ENCODE measurements at regions not wholly inside any gene's neighbourhood (a gene's known extent, or its start where the extent isn't known, plus 50 kb on each side); places are given as distances from the start of the nearest gene placed in this dataset.
"Not testable (repeated sequence)": the region's sequence is repeated elsewhere in the genome, so short reads cannot be mapped to it uniquely, and the experiment has no call there.

DNA sequence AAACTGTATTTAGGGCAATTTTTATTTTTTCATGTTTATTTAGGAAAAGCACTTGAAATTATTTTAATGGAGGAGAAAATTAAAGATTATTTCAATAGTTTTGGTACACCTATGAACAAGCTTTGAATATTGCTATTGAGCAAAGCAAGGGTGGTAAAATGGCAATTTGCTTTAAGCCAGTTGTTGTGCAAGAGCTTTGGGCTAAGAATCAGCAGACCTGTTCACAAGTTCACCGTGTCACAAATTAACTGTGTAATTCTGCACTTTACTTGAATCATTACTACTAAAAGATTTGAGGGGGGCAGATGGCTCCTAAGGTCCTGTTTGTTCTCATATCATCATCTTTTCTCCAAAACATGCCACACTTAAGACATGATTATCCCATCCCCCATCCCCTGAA lies 238.9 kb upstream of the GBE1 start:
- no peak overlapping the region for H3K4me3 Mint-ChIP-seq
- peaks cover 14 to 15% of the 10 kb centered on the region in 2 donors for H3K9me3 Mint-ChIP-seq
- H3K4me1 Mint-ChIP-seq (ENCODE audit: low read depth in 2 of 2) = no peaks in the 10 kb centered on the region
- H3K27me3 Mint-ChIP-seq = no peaks in the 10 kb centered on the region
- ATAC-seq (replicated peaks) = no peak
- DNase-seq = no peak
- no peak overlapping the region for H3K27ac Mint-ChIP-seq
- H3K36me3 Mint-ChIP-seq (ENCODE audit: insufficient read depth) = no peaks in the 10 kb centered on the region

DNA sequence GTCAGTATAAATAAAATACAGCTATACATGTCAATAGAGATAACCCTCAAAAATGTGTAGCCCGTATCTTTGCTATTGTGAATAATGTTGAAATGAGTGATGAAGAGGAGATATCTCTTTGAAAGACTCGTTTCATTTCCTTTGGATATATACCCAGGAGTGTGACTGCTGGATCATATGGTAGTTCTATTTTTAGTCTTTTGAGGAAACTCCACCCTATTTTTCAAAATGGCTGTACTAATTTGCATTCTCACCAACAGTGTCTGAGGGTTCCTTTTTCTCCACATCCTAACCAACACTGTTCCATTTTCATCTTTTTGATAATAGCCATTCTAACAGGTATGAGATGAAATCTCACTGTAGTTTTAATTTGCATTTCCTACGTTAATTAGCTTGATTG lies 237.5 kb upstream of the GBE1 start:
- H3K4me3 Mint-ChIP-seq = no peak overlapping the region
- H3K27me3 Mint-ChIP-seq = no peaks in the 10 kb centered on the region
- ATAC-seq (replicated peaks) (no peak), DNase-seq (no peak)
- H3K27ac Mint-ChIP-seq = no peak overlapping the region
- peaks cover 14 to 17% of the 10 kb centered on the region in 2 donors for H3K9me3 Mint-ChIP-seq
- no peaks in the 10 kb centered on the region for H3K36me3 Mint-ChIP-seq (ENCODE audit: insufficient read depth)
- H3K4me1 Mint-ChIP-seq (ENCODE audit: low read depth in 2 of 2) = peaks cover 0 to under 1% of the 10 kb centered on the region in 2 donors

DNA sequence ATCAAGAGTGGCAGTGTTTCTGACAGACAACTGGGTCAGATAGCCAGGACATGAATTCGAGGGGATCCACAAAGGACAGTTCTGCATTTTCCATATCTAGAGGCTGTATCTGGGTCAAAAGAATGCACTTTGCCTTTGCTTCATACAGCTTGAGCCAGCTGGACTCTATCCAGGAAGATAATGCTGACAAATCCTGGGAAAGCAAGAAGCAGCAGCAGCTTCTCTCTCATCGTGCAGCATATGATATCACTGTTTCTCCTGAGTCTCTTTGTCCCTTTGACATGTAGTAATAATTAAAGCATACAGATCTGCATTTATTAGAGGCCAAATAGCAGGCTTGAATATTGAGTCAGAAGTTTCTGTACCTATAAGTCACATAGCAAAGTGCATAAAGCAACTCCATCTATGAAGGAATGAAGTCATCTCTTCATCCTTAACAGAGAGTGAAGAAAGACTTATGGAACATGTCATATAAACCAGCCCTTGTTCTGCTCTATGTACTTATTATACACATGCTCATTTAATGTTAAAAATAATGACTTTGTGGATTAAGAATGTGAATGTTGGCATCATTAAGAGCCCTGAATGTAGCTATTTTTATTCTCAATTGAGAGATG lies 236.8 kb upstream of the GBE1 start:
- no peak for DNase-seq
- no peak for ATAC-seq (replicated peaks)
- H3K4me3 Mint-ChIP-seq = no peak overlapping the region

DNA sequence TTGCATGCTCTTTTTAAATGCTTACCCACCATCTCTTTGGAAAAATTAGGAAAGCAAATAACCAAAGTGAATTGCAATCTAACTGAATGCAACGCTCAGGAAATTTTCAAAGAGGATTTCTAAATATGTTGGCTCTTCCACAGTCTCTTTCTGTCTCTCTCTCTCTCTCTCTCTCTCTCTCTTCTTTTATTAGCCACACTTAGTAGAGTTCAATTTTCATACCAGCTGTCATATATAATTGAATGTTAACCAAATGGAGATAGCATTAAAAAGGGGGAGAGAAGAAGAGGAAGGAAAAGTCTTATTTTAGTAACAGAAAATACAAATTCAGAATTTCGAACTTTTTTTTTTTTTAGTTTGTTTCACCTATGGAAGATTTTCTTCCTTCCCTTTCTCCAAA lies 235.9 kb upstream of the GBE1 start:
- Mint-ChIP-seq H3K9me3 (peaks cover 14 to 20% of the 10 kb centered on the region in 2 donors), H3K4me1 (ENCODE audit: low read depth in 2 of 2) (peaks cover 0 to 3% of the 10 kb centered on the region in 2 donors), H3K36me3 (ENCODE audit: insufficient read depth) (no peaks in the 10 kb centered on the region), H3K4me3 (no peak overlapping the region), H3K27ac (no peak overlapping the region), H3K27me3 (no peaks in the 10 kb centered on the region)
- no peak for DNase-seq
- no peak for ATAC-seq (replicated peaks)

More for the DNA sequence above, 236.8 kb upstream of the GBE1 start:
- no peak overlapping the region for H3K27ac Mint-ChIP-seq
- no peaks in the 10 kb centered on the region for H3K27me3 Mint-ChIP-seq
- peaks cover 14 to 17% of the 10 kb centered on the region in 2 donors for H3K9me3 Mint-ChIP-seq
- no peaks in the 10 kb centered on the region for H3K36me3 Mint-ChIP-seq (ENCODE audit: insufficient read depth)
- peaks cover 0 to 3% of the 10 kb centered on the region in 2 donors for H3K4me1 Mint-ChIP-seq (ENCODE audit: low read depth in 2 of 2)

DNA sequence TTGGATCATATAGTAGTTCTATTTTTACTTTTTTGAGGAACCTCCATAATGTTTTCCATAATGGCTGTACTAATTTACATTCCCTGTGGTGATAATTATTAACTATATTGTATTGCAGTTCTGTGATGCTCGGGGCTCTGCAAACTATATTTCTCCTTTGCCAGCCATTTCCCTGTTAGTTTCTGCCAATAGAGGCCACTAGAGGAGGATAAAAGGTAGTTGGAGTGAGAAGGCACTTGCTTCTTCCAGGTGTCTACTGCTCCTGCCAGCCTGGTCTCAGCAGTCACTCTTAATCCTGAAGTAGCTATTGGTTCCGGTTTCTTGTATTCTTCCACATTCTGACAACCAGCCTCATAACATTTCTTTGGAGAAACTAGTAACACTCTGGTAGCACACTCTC lies 233.9 kb upstream of the GBE1 start:
- no peak overlapping the region for H3K27ac Mint-ChIP-seq
- peaks cover 0 to 3% of the 10 kb centered on the region in 2 donors for H3K4me1 Mint-ChIP-seq (ENCODE audit: low read depth in 2 of 2)
- no peak overlapping the region for H3K4me3 Mint-ChIP-seq
- ATAC-seq (replicated peaks) = no peak
- H3K27me3 Mint-ChIP-seq = no peaks in the 10 kb centered on the region
- H3K36me3 Mint-ChIP-seq (ENCODE audit: insufficient read depth) = no peaks in the 10 kb centered on the region
- DNase-seq = no peak
- H3K9me3 Mint-ChIP-seq = peaks cover 14 to 17% of the 10 kb centered on the region in 2 donors

DNA sequence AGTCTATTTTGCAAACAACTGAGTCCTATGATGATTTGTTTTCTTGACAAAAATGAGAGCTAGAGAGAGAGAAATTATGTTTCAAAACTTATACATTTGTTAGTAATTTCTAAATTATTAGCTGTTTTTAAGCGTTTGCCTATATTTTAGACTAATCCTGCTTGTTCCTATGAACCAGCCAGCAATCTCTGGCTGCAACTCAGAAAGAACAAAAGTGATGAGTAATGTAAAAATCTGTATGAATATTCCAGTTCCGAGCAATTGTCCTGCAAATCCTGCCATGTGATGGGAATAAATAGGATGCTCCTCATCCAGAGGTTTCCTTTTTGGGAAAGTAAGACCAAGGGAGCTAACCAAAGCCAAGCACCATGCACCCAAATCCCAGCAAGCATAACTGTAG lies 228.3 kb upstream of the GBE1 start:
- Mint-ChIP-seq H3K36me3 (ENCODE audit: insufficient read depth) (no peaks in the 10 kb centered on the region), H3K27me3 (no peaks in the 10 kb centered on the region), H3K4me1 (ENCODE audit: low read depth in 2 of 2) (peaks cover 0 to 3% of the 10 kb centered on the region in 2 donors), H3K27ac (no peak overlapping the region), H3K4me3 (no peak overlapping the region), H3K9me3 (peaks cover 0 to 6% of the 10 kb centered on the region in 2 donors)
- ATAC-seq (replicated peaks) = no peak
- no peak for DNase-seq

DNA sequence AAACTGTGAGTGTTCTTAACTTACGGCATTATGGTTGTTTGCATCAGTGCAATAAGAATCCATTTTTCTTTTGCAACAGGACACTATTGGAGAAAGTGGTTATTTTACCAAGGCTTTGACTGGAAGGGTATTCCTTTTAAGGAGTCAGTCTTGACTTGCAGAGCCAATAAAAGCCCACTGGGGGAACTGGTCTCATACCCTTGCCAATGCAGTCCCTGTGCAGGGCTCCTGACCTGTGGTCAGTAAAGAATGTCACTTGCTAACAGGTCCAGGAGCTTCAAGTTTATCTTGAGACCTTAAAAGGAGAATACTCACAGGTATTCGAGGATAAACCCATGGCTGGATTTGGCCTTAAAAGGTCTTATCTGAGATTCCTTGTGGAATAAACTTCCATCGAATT lies 227.8 kb upstream of the GBE1 start:
- no peaks in the 10 kb centered on the region for H3K36me3 Mint-ChIP-seq (ENCODE audit: insufficient read depth)
- H3K9me3 Mint-ChIP-seq = peaks cover 0 to 4% of the 10 kb centered on the region in 2 donors
- DNase-seq (no peak), ATAC-seq (replicated peaks) (no peak)
- peaks cover 0 to 3% of the 10 kb centered on the region in 2 donors for H3K4me1 Mint-ChIP-seq (ENCODE audit: low read depth in 2 of 2)
- H3K27me3 Mint-ChIP-seq = no peaks in the 10 kb centered on the region
- H3K27ac Mint-ChIP-seq = no peak overlapping the region
- H3K4me3 Mint-ChIP-seq = no peak overlapping the region

DNA sequence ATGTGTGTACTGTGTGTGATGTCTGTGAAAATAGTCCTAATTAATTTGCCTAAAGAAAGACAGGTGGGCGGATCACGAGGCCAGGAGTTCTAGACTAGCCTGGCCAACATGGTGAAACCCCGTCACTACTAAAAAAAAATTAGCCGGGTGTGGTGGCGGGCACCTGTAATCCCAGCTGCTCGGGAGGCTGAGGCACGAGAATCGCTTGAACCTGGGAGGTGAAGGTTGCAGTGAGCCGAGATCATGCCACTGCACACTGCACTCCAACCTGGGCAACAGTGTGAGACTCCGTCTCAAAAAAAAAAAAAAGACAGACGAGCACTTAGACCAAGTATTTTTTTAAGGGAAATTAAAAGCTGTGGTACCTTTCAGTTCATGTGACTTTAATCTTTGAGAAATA lies 226.0 kb upstream of the GBE1 start:
- not testable (repeated sequence) for H3K9me3 Mint-ChIP-seq; H3K4me1 Mint-ChIP-seq (ENCODE audit: low read depth in 2 of 2); ATAC-seq (replicated peaks); H3K27ac Mint-ChIP-seq; H3K27me3 Mint-ChIP-seq; DNase-seq; H3K36me3 Mint-ChIP-seq (ENCODE audit: insufficient read depth); H3K4me3 Mint-ChIP-seq

DNA sequence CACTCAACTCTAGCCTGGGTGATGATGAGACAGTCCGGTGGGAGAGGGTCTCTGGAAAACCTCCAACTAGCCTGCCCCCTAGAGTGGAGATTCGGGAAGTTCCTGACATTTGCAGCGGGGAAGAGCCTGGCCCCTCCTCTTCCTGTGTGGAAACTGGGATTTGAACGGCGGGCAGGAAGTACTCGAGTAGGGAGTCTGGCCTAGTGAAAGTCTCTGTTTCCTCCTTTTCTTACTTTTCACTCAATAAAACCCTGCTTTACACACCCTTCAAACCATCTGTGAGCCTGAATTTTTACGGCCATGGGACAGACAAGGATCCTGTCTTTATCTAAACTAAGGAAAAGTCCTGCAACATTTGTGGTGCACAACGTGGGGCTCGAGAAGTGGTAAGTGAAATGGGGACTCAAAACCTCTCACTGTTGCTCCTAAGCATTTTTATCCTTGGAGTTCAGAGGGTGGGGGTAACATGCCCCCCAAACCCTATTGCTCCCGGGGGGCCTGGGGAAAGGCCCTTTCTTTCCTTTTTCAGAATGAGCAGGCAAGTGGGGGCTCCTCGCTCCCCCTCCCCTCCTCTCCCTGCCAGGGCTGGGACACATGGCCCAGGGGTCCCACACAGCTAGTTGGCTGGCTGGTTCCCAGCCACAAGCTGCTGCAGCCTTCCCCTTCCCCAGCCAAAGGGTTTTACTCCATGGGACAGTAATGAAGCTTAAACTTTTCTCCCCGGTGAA lies 224.7 kb upstream of the GBE1 start:
- no peaks in the 10 kb centered on the region for H3K27me3 Mint-ChIP-seq
- no peaks in the 10 kb centered on the region for H3K9me3 Mint-ChIP-seq
- DNase-seq (no peak), ATAC-seq (replicated peaks) (no peak)
- H3K36me3 Mint-ChIP-seq (ENCODE audit: insufficient read depth) = no peaks in the 10 kb centered on the region
- no peaks in the 10 kb centered on the region for H3K4me1 Mint-ChIP-seq (ENCODE audit: low read depth in 2 of 2)
- no peak overlapping the region for H3K27ac Mint-ChIP-seq
- no peak overlapping the region for H3K4me3 Mint-ChIP-seq

DNA sequence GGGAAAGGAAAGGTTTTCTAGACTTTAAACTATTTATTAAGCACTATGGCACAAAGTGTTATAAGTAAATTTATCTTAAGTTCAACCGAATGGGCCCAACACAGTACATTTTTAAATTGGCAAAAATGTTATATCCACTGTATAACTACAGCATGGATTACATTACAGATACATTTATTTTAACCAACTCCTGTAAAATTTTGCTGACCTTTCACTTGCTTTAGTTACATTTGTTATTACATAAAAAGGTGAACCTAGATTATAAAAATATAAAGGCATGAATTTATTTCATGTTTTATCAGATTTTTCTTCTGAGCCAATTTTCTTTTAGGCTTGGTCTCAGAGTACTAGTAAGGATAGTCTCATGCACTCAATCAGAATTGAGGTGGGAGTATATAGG lies 221.9 kb upstream of the GBE1 start:
- H3K4me3 Mint-ChIP-seq = no peak overlapping the region
- no peaks in the 10 kb centered on the region for H3K4me1 Mint-ChIP-seq (ENCODE audit: low read depth in 2 of 2)
- DNase-seq (no peak), ATAC-seq (replicated peaks) (no peak)
- H3K9me3 Mint-ChIP-seq = peaks cover 0 to 2% of the 10 kb centered on the region in 2 donors
- no peak overlapping the region for H3K27ac Mint-ChIP-seq
- no peaks in the 10 kb centered on the region for H3K27me3 Mint-ChIP-seq
- no peaks in the 10 kb centered on the region for H3K36me3 Mint-ChIP-seq (ENCODE audit: insufficient read depth)

DNA sequence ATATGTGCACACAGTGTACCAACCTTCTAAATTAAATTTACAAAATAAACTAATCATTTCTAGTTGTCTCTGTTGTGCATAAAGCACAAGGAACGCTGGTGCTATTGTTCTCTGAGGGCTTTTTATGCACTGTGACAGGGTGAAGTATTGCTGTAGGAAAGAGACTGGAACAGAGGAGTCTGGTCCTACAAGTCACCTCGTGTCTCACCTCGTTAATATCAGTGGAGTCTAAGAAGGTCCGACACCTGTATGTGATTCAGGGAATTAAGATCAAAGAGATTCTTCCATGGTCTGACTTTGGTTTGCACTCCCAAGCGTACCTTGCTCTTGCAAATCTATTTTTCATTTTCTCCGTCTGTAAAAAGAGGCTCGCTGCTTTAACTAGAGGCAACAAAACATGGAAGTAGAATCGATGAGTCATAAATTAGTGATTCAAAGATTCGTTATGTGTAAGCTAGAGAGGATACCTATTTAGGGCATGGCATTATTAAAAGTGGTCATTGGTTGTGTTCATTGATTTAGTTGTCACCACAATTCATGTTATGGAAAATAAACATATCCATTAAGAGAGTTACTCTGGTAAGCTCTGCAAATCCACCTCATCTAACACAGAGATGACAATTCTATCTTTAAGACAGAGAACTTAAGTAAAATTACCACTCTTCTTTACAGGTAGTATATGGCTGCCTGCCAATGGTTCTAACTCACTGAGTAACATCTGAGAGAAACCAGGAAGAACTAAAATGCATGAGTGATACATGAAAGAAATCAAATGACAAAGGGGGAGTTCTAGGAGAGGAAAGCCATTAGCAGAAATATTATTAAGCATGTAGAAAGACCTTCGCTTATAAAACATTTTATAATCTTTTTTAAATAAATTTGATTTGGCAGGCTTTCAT lies 219.4 kb upstream of the GBE1 start:
- H3K9me3 Mint-ChIP-seq = peaks cover 0 to 2% of the 10 kb centered on the region in 2 donors
- no peak overlapping the region for H3K4me3 Mint-ChIP-seq
- ATAC-seq (replicated peaks) (no peak), DNase-seq (no peak)
- H3K36me3 Mint-ChIP-seq (ENCODE audit: insufficient read depth) = no peaks in the 10 kb centered on the region
- no peaks in the 10 kb centered on the region for H3K27me3 Mint-ChIP-seq
- H3K4me1 Mint-ChIP-seq (ENCODE audit: low read depth in 2 of 2) = no peaks in the 10 kb centered on the region
- H3K27ac Mint-ChIP-seq = no peak overlapping the region

DNA sequence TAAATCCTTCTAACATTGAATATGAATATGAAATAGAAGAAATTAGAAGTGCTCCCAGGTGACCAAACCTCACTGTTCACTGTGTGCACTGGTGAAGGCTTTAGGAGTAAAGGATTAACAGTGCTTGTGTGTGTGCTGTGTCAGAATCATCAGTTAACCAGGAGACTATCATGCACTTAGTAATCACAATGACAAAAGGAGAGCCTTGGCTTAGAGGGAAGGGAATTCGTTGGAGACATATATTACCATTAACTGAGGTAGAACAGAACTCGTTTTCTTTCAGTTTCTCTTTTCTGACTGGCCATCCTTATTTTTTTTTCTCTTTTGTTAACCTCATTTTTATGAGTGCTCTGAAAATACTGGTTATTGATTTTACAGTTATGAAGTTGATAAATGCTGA lies 213.3 kb upstream of the GBE1 start:
- no peak overlapping the region for H3K4me3 Mint-ChIP-seq
- H3K36me3 Mint-ChIP-seq (ENCODE audit: insufficient read depth) = no peaks in the 10 kb centered on the region
- H3K9me3 Mint-ChIP-seq = peaks cover 11 to 14% of the 10 kb centered on the region in 2 donors
- H3K27me3 Mint-ChIP-seq = no peaks in the 10 kb centered on the region
- H3K27ac Mint-ChIP-seq = no peak overlapping the region
- H3K4me1 Mint-ChIP-seq (ENCODE audit: low read depth in 2 of 2) = no peaks in the 10 kb centered on the region
- ATAC-seq (replicated peaks) (no peak), DNase-seq (no peak)

DNA sequence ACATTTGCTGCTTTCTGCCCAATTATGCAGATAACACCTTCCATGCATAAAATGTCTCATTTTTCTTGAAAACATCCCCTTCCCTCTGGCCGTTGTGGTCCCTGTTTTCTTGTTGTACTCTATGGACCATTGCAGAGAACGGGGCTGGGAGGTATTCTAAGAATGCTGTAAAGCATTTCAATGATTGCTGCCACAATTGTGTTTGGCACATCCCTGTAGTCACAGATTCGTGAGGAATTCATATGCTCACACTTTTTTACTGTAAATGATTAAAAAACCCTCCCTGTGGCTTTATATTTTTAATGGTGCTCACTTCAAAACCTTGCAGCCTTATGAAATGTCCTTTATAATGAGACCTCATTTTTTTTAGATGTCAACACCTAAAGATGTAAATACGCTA lies 207.2 kb upstream of the GBE1 start:
- Mint-ChIP-seq H3K4me3 (no peak overlapping the region), H3K27ac (no peak overlapping the region), H3K36me3 (ENCODE audit: insufficient read depth) (no peaks in the 10 kb centered on the region), H3K4me1 (ENCODE audit: low read depth in 2 of 2) (no peaks in the 10 kb centered on the region), H3K9me3 (peaks cover 10 to 14% of the 10 kb centered on the region in 2 donors), H3K27me3 (no peaks in the 10 kb centered on the region)
- ATAC-seq (replicated peaks) (no peak), DNase-seq (no peak)

All from effector memory CD8-positive, alpha-beta T cell (primary cell).